OCI-LY1 (cell line): ENCODE measurements at regions not wholly inside any gene's neighbourhood (a gene's known extent, or its start where the extent isn't known, plus 50 kb on each side); places are given as distances from the start of the nearest gene placed in this dataset.

ENCODE experiments used
- CTCF ChIP-seq: fragments of 200-600 bp; sonication (generic), shearing (Covaris generic); IDR thresholded peaks from 2 replicates; pipeline ENCODE4 v1.5.1; 2017; ENCODE audit warnings: mild to moderate bottlenecking, antibody characterized with exemption, low read length, moderate library complexity, mixed read lengths
- EZH2 ChIP-seq: fragments of 200-600 bp; sonication (generic), shearing (Covaris generic); IDR thresholded peaks from 2 replicates; pipeline ENCODE4 v1.8.0; 2017; ENCODE audit warnings: borderline replicate concordance, mixed run types, mild to moderate bottlenecking, antibody characterized with exemption, low read length, moderate library complexity, mixed read lengths

- no peak for TF ChIP-seq CTCF
- no peak for TF ChIP-seq EZH2
These were observed 169.9 kb upstream of the NOCT start for GRCh38 chr4:138845664-138846063.
